Transverse colon (tissue), 4 donors: ENCODE measurements at regions not wholly inside any gene's neighbourhood (a gene's known extent, or its start where the extent isn't known, plus 50 kb on each side); places are given as distances from the start of the nearest gene placed in this dataset.

ENCODE experiments used
- DNase-seq: peaks from one replicate; pipeline ENCODE4 v3.0.0-alpha.2; 2019
- H3K27ac ChIP-seq, 4 donors: fragments of 200-600 bp; sonication (generic); 2 replicates each; pipeline ENCODE4 v1.5.1; 2016 to 2018; ENCODE audit warnings: inconsistent platforms in 4 of 4
- H3K27me3 ChIP-seq: fragments of 200-600 bp; sonication (generic); 2 replicates; pipeline ENCODE4 v1.5.1; 2017; ENCODE audit warnings: inconsistent platforms
- H3K36me3 ChIP-seq, 4 donors: fragments of 200-600 bp; sonication (generic); 2 replicates each; pipeline ENCODE4 v1.5.1; 2017 to 2019; ENCODE audit warnings: inconsistent platforms in 4 of 4
- H3K4me1 ChIP-seq, 4 donors: fragments of 200-600 bp; sonication (generic); 2 replicates each; pipeline ENCODE4 v1.5.1; 2017 to 2020; ENCODE audit warnings: inconsistent platforms in 4 of 4
- H3K4me3 ChIP-seq, 4 donors: fragments of 200-600 bp; sonication (generic); 1 replicate in 1 of 4; 2 replicates in 3 of 4; pipeline versions ENCODE4 v1.5.1 to v1.6.1; 2017 to 2019; ENCODE audit warnings: inconsistent platforms in 4 of 4
- H3K9me3 ChIP-seq, 2 donors: fragments of 200-600 bp; sonication (generic); 2 replicates each; pipeline ENCODE4 v1.5.1; 2017 to 2019; ENCODE audit warnings: inconsistent platforms in 2 of 2
- EP300 ChIP-seq: sonication (generic); formaldehyde crosslinking; IDR thresholded peaks from one replicate; pipeline ENCODE4 v1.6.1; 2017; ENCODE audit warnings: antibody characterized with exemption, low read depth
- POLR2A ChIP-seq: fragments of 450-650 bp; IDR thresholded peaks from one replicate; pipeline ENCODE4 v1.6.1; 2016; ENCODE audit warnings: antibody characterized with exemption, mild to moderate bottlenecking, moderate library complexity
- POLR2AphosphoS5 ChIP-seq, 3 donors: sonication (generic); formaldehyde crosslinking; IDR thresholded peaks; one replicate each; pipeline ENCODE4 v1.6.1; 2016; ENCODE audit warnings: antibody characterized with exemption in 3 of 3
- WGBS, 2 donors: methylation state at CpG; one replicate each; pipeline ENCODE4 v1.1.5; 2018; ENCODE audit warnings: low coverage in 1 of 2; 5-methylcytosine and 5-hydroxymethylcytosine counted together
- in situ Hi-C, 4 donors: fragments of 200-750 bp; cut with MboI; loops; one replicate each; pipeline versions ENCODE4 v1.15.0 to v1.15.1; 2017; ENCODE audit warnings: low sequenced_read_pairs in 3 of 4, low pct_ligation_motif_present in 1 of 4, low pct_unique_long_range_greater_than_20kb in 1 of 4
- intact Hi-C: fragments of 100-400 bp; cut with DNase I; formaldehyde crosslinking; loops from one replicate; pipeline ENCODE4 v1.15.1; 2023; ENCODE audit warnings: low total_unique reads
- TF ChIP-seq, protein P1 (sequence below), 5 experiments: fragments of 200-600 bp in 3 of 5; fragments of 450-650 bp in 2 of 5; sonication (generic) in 3 of 5; IDR thresholded peaks; 1 replicate in 2 of 5; 2 replicates in 3 of 5; pipeline ENCODE4 v1.5.1; 2016 to 2017; ENCODE audit warnings: antibody characterized with exemption in 5 of 5, inconsistent platforms in 3 of 5, mild to moderate bottlenecking in 2 of 5, moderate library complexity in 1 of 5

DNA sequence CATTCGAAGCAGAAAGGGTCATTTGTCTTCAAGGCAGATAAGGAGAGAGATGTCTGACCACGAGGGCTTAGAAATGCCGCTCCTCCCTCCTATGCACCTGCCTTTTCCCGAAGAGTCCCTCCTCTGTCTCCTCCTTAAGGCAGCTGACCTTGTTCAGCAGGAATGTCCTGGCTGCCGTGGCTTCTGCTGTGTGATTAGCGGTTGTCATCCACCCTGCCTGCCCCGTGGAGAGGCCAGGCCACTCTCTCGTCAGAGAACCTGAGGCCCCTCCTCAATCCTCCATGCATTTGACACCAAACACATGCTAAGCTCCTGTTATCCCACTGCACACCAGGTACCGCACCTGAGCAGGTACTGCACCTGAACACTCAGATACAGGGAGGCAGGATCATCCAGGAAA, 834.6 kb downstream of the TBC1D22A start:
- Histone ChIP-seq H3K4me3 (no peak overlapping the region), H3K9me3 (no peaks in the 10 kb centered on the region), H3K27me3 (no peaks in the 10 kb centered on the region), H3K27ac (no peak overlapping the region), H3K4me1 (no peaks in the 10 kb centered on the region), H3K36me3 (no peaks in the 10 kb centered on the region)
- no peak for DNase-seq
- TF ChIP-seq POLR2A (no peak), EP300 (no peak), POLR2AphosphoS5 (IDR thresholded peaks at IDR 0.05) (no peak)
- TF ChIP-seq, protein P1, sequence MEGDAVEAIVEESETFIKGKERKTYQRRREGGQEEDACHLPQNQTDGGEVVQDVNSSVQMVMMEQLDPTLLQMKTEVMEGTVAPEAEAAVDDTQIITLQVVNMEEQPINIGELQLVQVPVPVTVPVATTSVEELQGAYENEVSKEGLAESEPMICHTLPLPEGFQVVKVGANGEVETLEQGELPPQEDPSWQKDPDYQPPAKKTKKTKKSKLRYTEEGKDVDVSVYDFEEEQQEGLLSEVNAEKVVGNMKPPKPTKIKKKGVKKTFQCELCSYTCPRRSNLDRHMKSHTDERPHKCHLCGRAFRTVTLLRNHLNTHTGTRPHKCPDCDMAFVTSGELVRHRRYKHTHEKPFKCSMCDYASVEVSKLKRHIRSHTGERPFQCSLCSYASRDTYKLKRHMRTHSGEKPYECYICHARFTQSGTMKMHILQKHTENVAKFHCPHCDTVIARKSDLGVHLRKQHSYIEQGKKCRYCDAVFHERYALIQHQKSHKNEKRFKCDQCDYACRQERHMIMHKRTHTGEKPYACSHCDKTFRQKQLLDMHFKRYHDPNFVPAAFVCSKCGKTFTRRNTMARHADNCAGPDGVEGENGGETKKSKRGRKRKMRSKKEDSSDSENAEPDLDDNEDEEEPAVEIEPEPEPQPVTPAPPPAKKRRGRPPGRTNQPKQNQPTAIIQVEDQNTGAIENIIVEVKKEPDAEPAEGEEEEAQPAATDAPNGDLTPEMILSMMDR (IDR thresholded peaks at IDR 0.05), result no peak
- intact Hi-C loops, result no loop called here
- in situ Hi-C loops, result loop anchor here in 1 of 4 donors (25.0 kb wide), 1 partner anchor 90 kb away; no protein-coding TSS in a partner anchor
- 41% methylated on average over 9 of the region's 9 CpGs; no CpG with 5 or more reads in 1 of the 2 donors for WGBS, 2 donors

DNA sequence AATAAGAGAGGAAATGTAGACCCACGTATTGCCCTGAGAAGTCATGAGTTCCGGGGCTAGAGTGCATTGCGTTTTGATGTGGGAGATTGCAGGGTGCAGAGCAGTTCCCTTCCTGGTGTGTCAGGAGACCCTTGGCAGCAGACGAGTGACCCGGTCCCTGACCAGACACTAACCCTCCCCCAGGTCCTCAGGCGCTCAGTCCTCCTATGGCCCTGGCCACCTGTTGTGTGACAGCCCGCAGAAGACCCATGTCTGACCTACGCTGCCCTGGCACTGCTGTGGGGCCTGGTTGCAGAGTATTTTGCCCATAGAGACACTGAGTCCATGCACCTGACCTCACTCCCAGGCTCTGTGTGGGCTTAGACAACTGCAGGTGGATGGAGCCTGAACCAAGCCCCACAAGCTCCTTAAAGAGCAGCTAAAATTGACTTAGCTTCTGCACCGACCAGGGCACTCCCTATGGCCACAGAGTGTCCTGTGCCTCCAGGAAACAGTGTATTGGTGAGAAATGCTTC, 833.8 kb downstream of the TBC1D22A start:
- Histone ChIP-seq H3K36me3 (no peaks in the 10 kb centered on the region), H3K27ac (no peak overlapping the region), H3K27me3 (no peaks in the 10 kb centered on the region), H3K4me1 (no peaks in the 10 kb centered on the region), H3K9me3 (no peaks in the 10 kb centered on the region), H3K4me3 (no peak overlapping the region)
- TF ChIP-seq EP300 (no peak), POLR2A (no peak), POLR2AphosphoS5 (IDR thresholded peaks at IDR 0.05) (no peak)
- TF ChIP-seq, protein P1 (IDR thresholded peaks at IDR 0.05), result no peak
- intact Hi-C loops, result no loop called here
- in situ Hi-C loops, result loop anchor here in 1 of 4 donors (25.0 kb wide), 1 partner anchor 91 kb away; no protein-coding TSS in a partner anchor
- DNase-seq, result no peak
- WGBS, 2 donors, result 75 to 82% methylated on average over 4 to 9 of the region's 9 CpGs

DNA sequence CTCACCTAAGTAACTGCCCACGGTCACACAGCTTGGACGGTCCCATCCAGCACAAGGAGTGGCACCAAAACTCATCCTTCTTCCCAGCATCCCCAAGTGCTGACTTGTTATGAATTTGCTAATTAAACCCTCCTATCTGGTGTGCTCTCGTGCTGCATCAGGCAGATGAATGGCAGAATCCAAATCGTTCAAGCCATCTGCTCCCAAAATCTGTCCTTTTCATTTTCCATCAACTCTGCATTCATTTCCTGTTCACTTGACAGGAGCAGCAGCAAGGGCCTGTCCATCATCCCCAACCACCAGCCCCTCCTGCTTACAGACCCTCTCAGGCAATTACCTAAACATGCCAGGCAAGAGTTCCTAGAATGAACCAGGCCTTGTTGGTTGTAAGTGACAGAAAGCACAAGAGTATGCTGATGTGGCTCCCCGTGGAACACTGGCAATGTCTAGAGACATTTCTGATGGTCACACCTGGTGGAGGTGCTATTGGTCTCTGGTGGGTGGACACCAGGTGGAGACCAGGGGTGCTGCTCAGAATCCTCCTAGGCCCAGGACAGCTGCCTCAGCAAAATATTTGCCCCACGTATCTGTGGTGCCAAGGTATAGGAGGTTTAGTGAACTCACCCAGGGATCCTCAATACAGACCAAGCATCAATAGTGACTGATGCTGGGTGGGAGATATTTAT, 832.5 kb downstream of the TBC1D22A start:
- WGBS, 2 donors, result 83% methylated on average over 6 of the region's 6 CpGs; no CpG with 5 or more reads in 1 of the 2 donors
- Histone ChIP-seq H3K27me3 (no peaks in the 10 kb centered on the region), H3K4me3 (no peak overlapping the region), H3K36me3 (no peaks in the 10 kb centered on the region), H3K27ac (no peak overlapping the region), H3K4me1 (no peaks in the 10 kb centered on the region), H3K9me3 (no peaks in the 10 kb centered on the region)
- DNase-seq, result no peak
- intact Hi-C loops, result no loop called here
- in situ Hi-C loops, result loop anchor here (5.0 to 25.0 kb wide), 2 partner anchors 92 to 1978 kb away; no protein-coding TSS in a partner anchor
- TF ChIP-seq EP300, result no peak
- no peak for TF ChIP-seq POLR2AphosphoS5 (IDR thresholded peaks at IDR 0.05)
- TF ChIP-seq, protein P1 (IDR thresholded peaks at IDR 0.05), result no peak
- no peak for TF ChIP-seq POLR2A

DNA sequence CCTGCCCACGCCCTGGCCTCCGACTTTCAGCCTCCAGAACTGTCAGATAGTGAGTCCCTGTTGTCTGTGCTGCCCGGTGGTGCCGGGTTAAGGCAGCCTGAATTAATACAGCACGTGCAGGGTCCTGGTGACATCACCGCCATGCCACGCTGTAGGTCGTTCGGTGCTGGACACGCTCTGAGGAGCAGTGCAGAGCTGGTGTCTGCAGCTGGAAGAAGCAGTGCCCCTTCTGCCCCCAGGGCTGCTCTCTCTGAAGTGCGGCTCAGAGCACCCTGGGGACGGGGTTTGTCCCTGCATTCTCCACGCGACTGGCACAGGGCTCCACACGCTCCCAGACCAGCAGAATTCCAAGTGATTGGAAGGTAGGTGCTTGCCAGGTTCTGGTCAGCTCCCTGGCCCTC, 831.5 kb downstream of the TBC1D22A start:
- Histone ChIP-seq H3K27ac (no peak overlapping the region), H3K4me3 (no peak overlapping the region), H3K36me3 (no peaks in the 10 kb centered on the region), H3K4me1 (no peaks in the 10 kb centered on the region), H3K9me3 (no peaks in the 10 kb centered on the region), H3K27me3 (no peaks in the 10 kb centered on the region)
- WGBS, 2 donors, result 80% methylated on average over 15 of the region's 15 CpGs; no CpG with 5 or more reads in 1 of the 2 donors
- in situ Hi-C loops (loop anchor here (5.0 to 25.0 kb wide), 2 partner anchors 93 to 1977 kb away; no protein-coding TSS in a partner anchor), intact Hi-C loops (no loop called here)
- DNase-seq, result no peak
- TF ChIP-seq POLR2AphosphoS5 (IDR thresholded peaks at IDR 0.05), result no peak
- no peak for TF ChIP-seq EP300
- TF ChIP-seq, protein P1 (IDR thresholded peaks at IDR 0.05), result no peak
- TF ChIP-seq POLR2A, result no peak
